ENCODE measurements at regions not wholly inside any gene's neighbourhood (a gene's known extent, or its start where the extent isn't known, plus 50 kb on each side); places are given as distances from the start of the nearest gene placed in this dataset.

GRCh38 chr1:88029142-88029541 is 654.9 kb upstream of the PKN2 start (continued):
- TF ChIP-seq STAT3 (IDR thresholded peaks at IDR 0.05; ENCODE audit: low read depth, low read length) (no peak), IKZF1 (conservative IDR thresholded peaks at IDR 0.05) (no peak), ZNF622 (IDR thresholded peaks at IDR 0.05) (no peak), RAD21 (IDR thresholded peaks at IDR 0.05; ENCODE audit: insufficient read depth, low read depth, low read length) (no peak), BCL11A (IDR thresholded peaks at IDR 0.05; ENCODE audit: low read depth, low read length) (no peak), NFYB (IDR thresholded peaks at IDR 0.05; ENCODE audit: insufficient read depth, low read depth, low read length) (no peak)

DNA sequence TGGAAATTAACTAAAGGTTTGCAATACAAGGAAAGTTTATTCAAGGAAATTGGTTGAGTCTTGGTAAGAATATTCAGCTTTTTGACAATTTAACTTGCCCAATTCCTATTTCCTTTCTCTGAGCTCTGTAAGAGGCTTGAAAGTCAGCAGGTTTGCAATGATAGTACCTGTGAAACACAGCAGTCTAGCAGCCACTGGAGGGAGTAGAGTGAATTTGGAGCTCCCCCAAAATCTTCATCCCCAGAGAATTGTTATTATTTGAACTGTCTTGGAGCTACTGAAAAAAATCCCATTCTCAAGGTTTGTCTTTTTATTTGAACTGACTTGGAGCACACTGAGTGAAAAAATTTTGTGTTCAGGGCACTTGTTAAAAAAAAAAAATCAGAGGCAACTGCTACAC is 654.2 kb upstream of the PKN2 start:
- Histone ChIP-seq H3K36me3 (ENCODE audit: control insufficient read depth in 2 of 2, insufficient read depth in 2 of 2, low read length in 1 of 2) (no peaks in the 10 kb centered on the region), H3K79me2 (ENCODE audit: control insufficient read depth, insufficient read depth, low read length) (no peaks in the 10 kb centered on the region), H3K4me2 (ENCODE audit: control insufficient read depth, insufficient read depth) (no peak overlapping the region), H2AFZ (ENCODE audit: control insufficient read depth, low read depth, low read length) (no peak overlapping the region), H4K20me1 (ENCODE audit: control insufficient read depth, insufficient read depth) (no peaks in the 10 kb centered on the region), H3K27me3 (replicated peaks in 1 of 2; ENCODE audit: control insufficient read depth in 2 of 2, insufficient read depth in 2 of 2, low read length in 1 of 2) (no peaks in the 10 kb centered on the region), H3K4me1 (ENCODE audit: control insufficient read depth, insufficient read depth, low read length) (no peaks in the 10 kb centered on the region), H3K4me3 (no peak overlapping the region), H3K27ac (ENCODE audit: control insufficient read depth, insufficient read depth) (no peak overlapping the region), H3K9ac (ENCODE audit: control insufficient read depth, insufficient read depth, low read length) (no peak overlapping the region), H3K9me3 (replicated peaks; ENCODE audit: control insufficient read depth, insufficient read depth, low read length) (no peaks in the 10 kb centered on the region)
- FAIRE-seq (no peak), ATAC-seq (no peak), DNase-seq (ENCODE audit: low read depth, low spot score) (no peak)
- RAD21 ChIA-PET (ENCODE audit: unreplicated experiment), result interaction anchor here (0.5 to 1.1 kb wide), 2 partner anchors 19 to 965 kb away, joined by 3 read pairs; no protein-coding TSS in a partner anchor
- intact Hi-C loops (cut with micrococcal nuclease; ENCODE audit: unreplicated experiment), result no loop called here
- in situ Hi-C loops (cut with MboI), result no loop called here
- SMC1A ChIA-PET (ENCODE audit: uncharacterized antibody, unreplicated experiment), result interaction anchor here (0.7 to 1.0 kb wide), 3 partner anchors 13 to 100 kb away, joined by 3 read pairs; no protein-coding TSS in a partner anchor
- BruUV-seq (replicated peaks), result no TSS peak
- CTCF ChIA-PET, result interaction anchor here (0.7 kb wide), 1 partner anchor 25 kb away, joined by 3 read pairs; no protein-coding TSS in a partner anchor
- POLR2A ChIA-PET, result no interaction called here
- TF ChIP-seq SREBF2 (IDR thresholded peaks at IDR 0.05; ENCODE audit: low read length) (no peak), PKNOX1 (IDR thresholded peaks at IDR 0.05) (no peak), SMC3 (IDR thresholded peaks at IDR 0.05; ENCODE audit: borderline replicate concordance, low read length) (no peak), BHLHE40 (IDR thresholded peaks at IDR 0.05; ENCODE audit: borderline replicate concordance in 1 of 2, low read depth in 2 of 2, low read length in 1 of 2) (no peak), NR2C1 (IDR thresholded peaks at IDR 0.05) (no peak), RB1 (IDR thresholded peaks at IDR 0.05; ENCODE audit: borderline replicate concordance) (no peak), DPF2 (IDR thresholded peaks at IDR 0.05) (no peak), IKZF1 (conservative IDR thresholded peaks at IDR 0.05) (no peak), EZH2 (IDR thresholded peaks at IDR 0.05; ENCODE audit: borderline replicate concordance, control insufficient read depth, low read depth, low read length) (no peak), ZBED1 (IDR thresholded peaks at IDR 0.05; ENCODE audit: borderline replicate concordance) (no peak)
- TF ChIP-seq, protein P1, sequence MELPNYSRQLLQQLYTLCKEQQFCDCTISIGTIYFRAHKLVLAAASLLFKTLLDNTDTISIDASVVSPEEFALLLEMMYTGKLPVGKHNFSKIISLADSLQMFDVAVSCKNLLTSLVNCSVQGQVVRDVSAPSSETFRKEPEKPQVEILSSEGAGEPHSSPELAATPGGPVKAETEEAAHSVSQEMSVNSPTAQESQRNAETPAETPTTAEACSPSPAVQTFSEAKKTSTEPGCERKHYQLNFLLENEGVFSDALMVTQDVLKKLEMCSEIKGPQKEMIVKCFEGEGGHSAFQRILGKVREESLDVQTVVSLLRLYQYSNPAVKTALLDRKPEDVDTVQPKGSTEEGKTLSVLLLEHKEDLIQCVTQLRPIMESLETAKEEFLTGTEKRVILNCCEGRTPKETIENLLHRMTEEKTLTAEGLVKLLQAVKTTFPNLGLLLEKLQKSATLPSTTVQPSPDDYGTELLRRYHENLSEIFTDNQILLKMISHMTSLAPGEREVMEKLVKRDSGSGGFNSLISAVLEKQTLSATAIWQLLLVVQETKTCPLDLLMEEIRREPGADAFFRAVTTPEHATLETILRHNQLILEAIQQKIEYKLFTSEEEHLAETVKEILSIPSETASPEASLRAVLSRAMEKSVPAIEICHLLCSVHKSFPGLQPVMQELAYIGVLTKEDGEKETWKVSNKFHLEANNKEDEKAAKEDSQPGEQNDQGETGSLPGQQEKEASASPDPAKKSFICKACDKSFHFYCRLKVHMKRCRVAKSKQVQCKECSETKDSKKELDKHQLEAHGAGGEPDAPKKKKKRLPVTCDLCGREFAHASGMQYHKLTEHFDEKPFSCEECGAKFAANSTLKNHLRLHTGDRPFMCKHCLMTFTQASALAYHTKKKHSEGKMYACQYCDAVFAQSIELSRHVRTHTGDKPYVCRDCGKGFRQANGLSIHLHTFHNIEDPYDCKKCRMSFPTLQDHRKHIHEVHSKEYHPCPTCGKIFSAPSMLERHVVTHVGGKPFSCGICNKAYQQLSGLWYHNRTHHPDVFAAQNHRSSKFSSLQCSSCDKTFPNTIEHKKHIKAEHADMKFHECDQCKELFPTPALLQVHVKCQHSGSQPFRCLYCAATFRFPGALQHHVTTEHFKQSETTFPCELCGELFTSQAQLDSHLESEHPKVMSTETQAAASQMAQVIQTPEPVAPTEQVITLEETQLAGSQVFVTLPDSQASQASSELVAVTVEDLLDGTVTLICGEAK (IDR thresholded peaks at IDR 0.05; ENCODE audit: borderline replicate concordance), result no peak
- TF ChIP-seq, protein P2, sequence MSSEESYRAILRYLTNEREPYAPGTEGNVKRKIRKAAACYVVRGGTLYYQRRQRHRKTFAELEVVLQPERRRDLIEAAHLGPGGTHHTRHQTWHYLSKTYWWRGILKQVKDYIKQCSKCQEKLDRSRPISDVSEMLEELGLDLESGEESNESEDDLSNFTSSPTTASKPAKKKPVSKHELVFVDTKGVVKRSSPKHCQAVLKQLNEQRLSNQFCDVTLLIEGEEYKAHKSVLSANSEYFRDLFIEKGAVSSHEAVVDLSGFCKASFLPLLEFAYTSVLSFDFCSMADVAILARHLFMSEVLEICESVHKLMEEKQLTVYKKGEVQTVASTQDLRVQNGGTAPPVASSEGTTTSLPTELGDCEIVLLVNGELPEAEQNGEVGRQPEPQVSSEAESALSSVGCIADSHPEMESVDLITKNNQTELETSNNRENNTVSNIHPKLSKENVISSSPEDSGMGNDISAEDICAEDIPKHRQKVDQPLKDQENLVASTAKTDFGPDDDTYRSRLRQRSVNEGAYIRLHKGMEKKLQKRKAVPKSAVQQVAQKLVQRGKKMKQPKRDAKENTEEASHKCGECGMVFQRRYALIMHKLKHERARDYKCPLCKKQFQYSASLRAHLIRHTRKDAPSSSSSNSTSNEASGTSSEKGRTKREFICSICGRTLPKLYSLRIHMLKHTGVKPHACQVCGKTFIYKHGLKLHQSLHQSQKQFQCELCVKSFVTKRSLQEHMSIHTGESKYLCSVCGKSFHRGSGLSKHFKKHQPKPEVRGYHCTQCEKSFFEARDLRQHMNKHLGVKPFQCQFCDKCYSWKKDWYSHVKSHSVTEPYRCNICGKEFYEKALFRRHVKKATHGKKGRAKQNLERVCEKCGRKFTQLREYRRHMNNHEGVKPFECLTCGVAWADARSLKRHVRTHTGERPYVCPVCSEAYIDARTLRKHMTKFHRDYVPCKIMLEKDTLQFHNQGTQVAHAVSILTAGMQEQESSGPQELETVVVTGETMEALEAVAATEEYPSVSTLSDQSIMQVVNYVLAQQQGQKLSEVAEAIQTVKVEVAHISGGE (CRISPR knock-in tag; IDR thresholded peaks at IDR 0.05), result no peak

Measured in GM12878 (cell line).